WI38 (cell line): ENCODE measurements at regions not wholly inside any gene's neighbourhood (a gene's known extent, or its start where the extent isn't known, plus 50 kb on each side); places are given as distances from the start of the nearest gene placed in this dataset.

Experiments
- H3K4me3 ChIP-seq: 2 replicates; pipeline ENCODE4 v1.5.1; 2011; ENCODE audit warnings: low read depth, mild to moderate bottlenecking, control low read depth, low read length
- TF ChIP-seq, protein P1 (sequence below): IDR thresholded peaks from 2 replicates; pipeline ENCODE4 v1.5.1; 2012; ENCODE audit warnings: low read depth, mild to moderate bottlenecking, control low read depth, low read length

DNA sequence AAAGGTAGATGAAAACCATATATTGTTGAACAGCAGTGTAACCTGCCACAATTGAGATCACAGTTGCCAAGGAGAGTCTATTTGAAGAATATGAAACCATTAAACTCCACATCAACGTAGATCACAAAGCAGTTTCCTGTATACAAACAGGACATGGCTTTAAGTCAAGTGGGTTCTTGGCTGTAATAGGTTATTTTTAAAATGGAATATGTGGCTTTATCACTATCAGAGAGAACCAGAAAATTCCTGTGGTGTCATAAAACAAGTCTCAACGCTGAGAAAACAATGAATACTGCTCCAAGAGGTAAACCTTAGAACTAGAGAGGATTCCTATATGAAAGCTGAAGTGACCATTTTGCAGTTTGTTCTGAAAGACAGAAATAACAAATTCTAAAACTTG lies 999.7 kb downstream of the CDH11 start:
- no peak overlapping the region for H3K4me3 ChIP-seq
- TF ChIP-seq, protein P1, sequence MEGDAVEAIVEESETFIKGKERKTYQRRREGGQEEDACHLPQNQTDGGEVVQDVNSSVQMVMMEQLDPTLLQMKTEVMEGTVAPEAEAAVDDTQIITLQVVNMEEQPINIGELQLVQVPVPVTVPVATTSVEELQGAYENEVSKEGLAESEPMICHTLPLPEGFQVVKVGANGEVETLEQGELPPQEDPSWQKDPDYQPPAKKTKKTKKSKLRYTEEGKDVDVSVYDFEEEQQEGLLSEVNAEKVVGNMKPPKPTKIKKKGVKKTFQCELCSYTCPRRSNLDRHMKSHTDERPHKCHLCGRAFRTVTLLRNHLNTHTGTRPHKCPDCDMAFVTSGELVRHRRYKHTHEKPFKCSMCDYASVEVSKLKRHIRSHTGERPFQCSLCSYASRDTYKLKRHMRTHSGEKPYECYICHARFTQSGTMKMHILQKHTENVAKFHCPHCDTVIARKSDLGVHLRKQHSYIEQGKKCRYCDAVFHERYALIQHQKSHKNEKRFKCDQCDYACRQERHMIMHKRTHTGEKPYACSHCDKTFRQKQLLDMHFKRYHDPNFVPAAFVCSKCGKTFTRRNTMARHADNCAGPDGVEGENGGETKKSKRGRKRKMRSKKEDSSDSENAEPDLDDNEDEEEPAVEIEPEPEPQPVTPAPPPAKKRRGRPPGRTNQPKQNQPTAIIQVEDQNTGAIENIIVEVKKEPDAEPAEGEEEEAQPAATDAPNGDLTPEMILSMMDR: no peak

DNA sequence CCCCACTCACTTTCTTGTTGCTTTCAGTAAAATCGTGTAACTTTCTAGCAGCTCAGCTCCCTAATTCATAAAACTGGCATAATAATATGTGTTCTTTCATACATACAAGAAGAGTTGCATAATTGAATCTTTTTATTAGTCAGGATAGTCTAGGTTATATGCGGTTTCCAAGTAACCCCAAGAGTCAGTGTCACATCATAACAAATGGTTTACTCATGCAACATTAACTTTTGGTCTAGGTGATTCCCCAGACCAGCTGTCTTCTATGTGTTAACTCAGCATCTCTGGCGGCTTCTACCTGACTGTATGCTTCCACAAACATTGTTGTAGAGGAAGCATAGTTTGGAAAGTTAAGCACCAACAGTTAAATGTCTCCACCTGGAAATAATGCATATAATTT lies 1000.4 kb downstream of the CDH11 start:
- no peak overlapping the region for H3K4me3 ChIP-seq
- TF ChIP-seq, protein P1: no peak

DNA sequence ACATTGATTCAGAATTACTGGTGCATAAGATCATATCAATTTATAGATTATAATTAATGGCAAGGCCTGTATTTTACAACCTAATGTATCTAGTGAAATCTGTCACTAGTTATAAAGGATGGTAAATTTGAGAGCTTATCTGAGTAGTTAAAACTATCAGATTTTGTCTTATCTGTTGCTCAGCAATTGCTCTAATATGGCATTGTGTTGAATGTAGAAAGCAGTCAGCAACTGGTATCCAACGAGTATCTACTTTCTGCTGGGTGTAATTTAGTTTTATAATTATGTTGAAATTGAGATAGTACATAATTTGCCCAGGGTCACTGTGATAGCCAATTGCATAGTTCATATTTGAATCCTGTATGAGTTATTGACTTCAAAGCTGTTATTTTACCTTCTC lies 1005.7 kb downstream of the CDH11 start:
- TF ChIP-seq, protein P1: no peak
- no peak overlapping the region for H3K4me3 ChIP-seq

DNA sequence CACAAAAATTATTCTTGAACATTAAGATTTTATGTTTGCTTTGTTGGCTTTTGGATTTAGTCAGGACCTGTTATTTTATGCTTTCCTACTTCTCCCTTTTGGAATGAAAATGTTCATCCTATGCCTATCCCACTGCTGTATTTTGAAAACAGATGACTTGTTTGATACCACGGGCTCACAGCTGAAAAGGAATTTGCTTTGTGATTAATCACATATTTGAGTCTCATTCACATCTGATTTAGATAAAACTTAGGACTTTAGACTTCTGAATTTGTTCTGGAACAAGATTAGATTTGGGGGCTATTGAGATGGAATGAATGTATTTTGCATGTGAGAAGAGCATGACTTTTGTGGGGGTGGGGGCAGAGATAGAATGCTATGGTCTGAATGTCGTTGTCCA lies 1012.6 kb downstream of the CDH11 start:
- TF ChIP-seq, protein P1: no peak
- no peak overlapping the region for H3K4me3 ChIP-seq

DNA sequence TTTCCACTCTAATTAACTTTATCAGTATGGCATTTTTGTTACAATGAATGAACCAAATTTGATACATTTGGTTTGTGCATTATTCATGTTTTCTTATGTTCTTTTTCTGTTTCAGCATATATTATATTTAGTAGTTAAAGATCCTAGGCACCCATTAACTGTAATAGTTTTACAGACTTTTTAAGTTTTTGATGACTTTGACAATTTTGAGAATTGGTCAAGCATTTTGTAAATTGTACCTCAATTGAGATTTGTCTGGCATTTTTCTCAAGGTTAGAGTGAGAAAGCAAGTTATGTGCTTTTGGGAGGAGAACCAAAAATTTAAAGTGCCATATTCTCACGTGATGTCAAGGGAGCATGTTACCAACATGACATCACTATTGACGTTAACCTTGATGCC lies 1019.2 kb downstream of the CDH11 start:
- TF ChIP-seq, protein P1: no peak
- no peak overlapping the region for H3K4me3 ChIP-seq

DNA sequence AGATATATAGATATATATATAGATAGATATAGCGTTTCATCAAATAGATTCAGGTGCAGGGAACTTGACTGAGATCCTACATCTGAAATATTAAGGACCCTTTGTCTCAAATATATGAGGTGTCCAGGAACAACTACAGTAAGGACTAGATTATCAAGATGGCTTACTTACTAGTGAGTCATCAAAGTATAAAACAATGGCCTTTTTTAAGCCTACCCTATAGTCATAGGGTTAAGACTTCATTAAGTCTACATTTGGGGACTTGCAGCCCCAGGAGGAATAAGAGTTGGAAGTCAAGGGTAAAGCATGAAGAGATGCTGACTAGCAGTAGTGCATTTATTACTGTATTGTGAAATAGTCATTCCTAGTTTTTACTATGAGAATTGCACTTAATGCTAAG lies 1023.4 kb downstream of the CDH11 start:
- TF ChIP-seq, protein P1: no peak
- H3K4me3 ChIP-seq: no peak overlapping the region

DNA sequence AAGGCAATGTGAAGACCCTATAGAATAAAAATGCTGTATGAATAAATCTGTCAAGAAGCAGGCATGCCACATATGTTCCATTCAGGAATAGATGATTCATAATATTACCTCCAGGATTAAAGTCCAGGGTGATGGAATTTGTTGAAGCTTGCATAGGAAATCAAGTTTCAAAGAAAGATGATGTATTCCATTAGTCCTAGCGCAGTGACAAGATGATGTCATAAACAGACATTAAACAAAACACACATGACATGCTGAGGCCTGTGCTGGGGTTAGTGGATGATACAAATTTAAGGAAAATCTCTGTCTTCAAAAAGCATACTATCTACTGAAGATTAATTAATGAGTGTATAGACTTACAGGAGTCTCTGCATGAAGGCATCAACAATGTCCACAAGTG lies 1025.2 kb downstream of the CDH11 start:
- H3K4me3 ChIP-seq: no peak overlapping the region
- TF ChIP-seq, protein P1: no peak
